Common myeloid progenitor, CD34-positive (primary cell): ENCODE measurements at regions not wholly inside any gene's neighbourhood (a gene's known extent, or its start where the extent isn't known, plus 50 kb on each side); places are given as distances from the start of the nearest gene placed in this dataset.

Experiments used
- CTCF ChIA-PET: fragments of 350-600 bp; sonication (Branson Sonifier 250); formaldehyde crosslinking; loops from one replicate; lab custom pipeline; 2021; ENCODE audit warnings: antibody characterized with exemption; lab: Charles Lee
- POLR2A ChIA-PET: fragments of 350-600 bp; sonication (Branson Sonifier 250); formaldehyde crosslinking; loops from one replicate; lab custom pipeline; 2021; ENCODE audit warnings: antibody characterized with exemption; lab: Charles Lee
- DNase-seq, 3 donors: peaks; one replicate each; pipeline versions ENCODE4 v3.0.0 to v3.0.0-alpha.2; 2013
- H3K27ac ChIP-seq, 2 experiments: 1 replicate in 1 of 2; 2 replicates in 1 of 2; pipeline ENCODE4 v1.7.0; 2013; ENCODE audit warnings: inconsistent platforms in 2 of 2, low read length in 2 of 2, mild to moderate bottlenecking in 2 of 2, low read depth in 1 of 2, moderate library complexity in 1 of 2; ENCODE audit not compliant: severe bottlenecking in 2 of 2, insufficient read depth in 1 of 2, poor library complexity in 1 of 2
- H3K27me3 ChIP-seq, 5 experiments: replicated peaks in 2 of 5; 1 replicate in 3 of 5; 2 replicates in 2 of 5; pipeline versions ENCODE4 v1.6.1 to v1.7.0; 2013; ENCODE audit warnings: low read length in 4 of 5, mild to moderate bottlenecking in 2 of 5, moderate library complexity in 2 of 5, inconsistent platforms in 1 of 5; ENCODE audit not compliant: insufficient read depth in 5 of 5, control insufficient read depth in 4 of 5
- H3K36me3 ChIP-seq, 4 experiments: 1 replicate in 2 of 4; 2 replicates in 2 of 4; pipeline versions ENCODE4 v1.6.1 to v1.7.0; 2013; ENCODE audit warnings: low read length in 3 of 4, control low read depth in 1 of 4, mild to moderate bottlenecking in 1 of 4; ENCODE audit not compliant: control insufficient read depth in 4 of 4, insufficient read depth in 4 of 4
- H3K4me1 ChIP-seq, 4 experiments: 1 replicate in 3 of 4; 2 replicates in 1 of 4; pipeline versions ENCODE4 v1.6.1 to v1.7.1; 2013; ENCODE audit warnings: low read length in 3 of 4, mild to moderate bottlenecking in 3 of 4, control low read depth in 1 of 4, inconsistent platforms in 1 of 4, moderate library complexity in 1 of 4; ENCODE audit not compliant: control insufficient read depth in 4 of 4, insufficient read depth in 4 of 4; ENCODE audit errors: control extremely low read depth in 1 of 4
- H3K4me3 ChIP-seq, 7 experiments: 1 replicate in 4 of 7; 2 replicates in 3 of 7; pipeline versions ENCODE4 v1.5.1 to v1.7.0; 2013; ENCODE audit warnings: mild to moderate bottlenecking in 7 of 7, low read length in 6 of 7, moderate library complexity in 6 of 7, inconsistent platforms in 2 of 7, low read depth in 2 of 7, control low read depth in 1 of 7; ENCODE audit not compliant: insufficient read depth in 4 of 7, control insufficient read depth in 1 of 7; ENCODE audit errors: extremely low read depth in 1 of 7
- H3K9me3 ChIP-seq, 5 experiments: 1 replicate in 4 of 5; 2 replicates in 1 of 5; pipeline versions ENCODE4 v1.6.1 to v1.7.1; 2013; ENCODE audit warnings: low read length in 4 of 5, mild to moderate bottlenecking in 2 of 5, inconsistent platforms in 1 of 5, low read depth in 1 of 5, moderate library complexity in 1 of 5; ENCODE audit not compliant: control insufficient read depth in 4 of 5, insufficient read depth in 2 of 5; ENCODE audit errors: control extremely low read depth in 1 of 5
- WGBS: methylation state at CpG from one replicate; pipeline ENCODE4 v1.1.5; 2013; ENCODE audit not compliant: insufficient coverage; 5-methylcytosine and 5-hydroxymethylcytosine counted together

DNA sequence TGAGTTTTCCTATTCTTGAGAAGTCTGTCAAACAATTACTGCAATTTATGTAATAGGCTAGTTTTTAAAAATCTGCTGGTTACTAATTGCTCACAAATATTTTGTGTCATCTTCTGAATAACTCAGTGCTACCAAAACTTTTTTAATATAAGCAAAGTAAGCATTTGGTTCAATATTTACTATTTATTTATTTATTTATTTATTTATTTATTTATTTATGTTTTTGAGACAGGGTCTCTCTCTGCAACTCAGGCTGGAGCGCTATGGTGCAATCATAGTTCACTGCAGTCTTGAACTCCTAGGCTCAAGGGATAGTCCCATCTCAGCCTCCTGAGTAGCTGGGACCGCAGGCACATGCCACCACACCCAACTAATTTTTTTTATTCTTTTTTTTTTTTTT is 60.4 kb upstream of the CDH20 start:
- Histone ChIP-seq H3K36me3 (no peaks in the 10 kb centered on the region), H3K27ac (no peak overlapping the region), H3K27me3 (no peaks in the 10 kb centered on the region), H3K4me3 (no peak overlapping the region), H3K4me1 (no peaks in the 10 kb centered on the region), H3K9me3 (peaks cover 0 to 3% (median 0%) of the 10 kb centered on the region in 5 experiments)
- CTCF ChIA-PET, result no interaction called here
- DNase-seq, result no peak
- no CpG with 5 or more reads among the region's 2 CpGs for WGBS
- POLR2A ChIA-PET, result no interaction called here

DNA sequence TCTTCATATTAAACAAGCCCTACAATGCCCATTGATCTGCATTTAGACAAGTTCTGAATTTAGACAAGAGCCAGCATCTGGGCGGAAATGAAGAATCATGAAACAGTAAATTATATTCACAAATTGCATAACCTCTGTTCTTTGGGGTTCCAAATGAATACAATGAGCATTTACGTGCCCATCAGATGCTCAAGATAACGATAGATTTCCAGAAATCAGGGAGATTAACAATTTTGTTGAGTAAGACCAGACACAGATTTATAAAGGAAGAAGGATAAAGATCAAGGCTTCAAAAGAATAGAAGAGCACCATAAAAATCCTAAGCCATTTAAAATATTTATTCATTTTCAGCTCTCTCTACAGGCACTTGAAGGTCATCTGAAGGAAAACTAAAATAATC is 59.7 kb upstream of the CDH20 start:
- no peaks in the 10 kb centered on the region for H3K36me3 ChIP-seq
- CTCF ChIA-PET, result no interaction called here
- POLR2A ChIA-PET, result no interaction called here
- H3K4me3 ChIP-seq, result no peak overlapping the region
- peaks cover 0 to 3% (median 0%) of the 10 kb centered on the region in 5 experiments for H3K9me3 ChIP-seq
- 100% methylated on average over 3 of the region's 3 CpGs for WGBS
- DNase-seq, result no peak
- no peaks in the 10 kb centered on the region for H3K27me3 ChIP-seq
- no peaks in the 10 kb centered on the region for H3K4me1 ChIP-seq
- H3K27ac ChIP-seq, result no peak overlapping the region

DNA sequence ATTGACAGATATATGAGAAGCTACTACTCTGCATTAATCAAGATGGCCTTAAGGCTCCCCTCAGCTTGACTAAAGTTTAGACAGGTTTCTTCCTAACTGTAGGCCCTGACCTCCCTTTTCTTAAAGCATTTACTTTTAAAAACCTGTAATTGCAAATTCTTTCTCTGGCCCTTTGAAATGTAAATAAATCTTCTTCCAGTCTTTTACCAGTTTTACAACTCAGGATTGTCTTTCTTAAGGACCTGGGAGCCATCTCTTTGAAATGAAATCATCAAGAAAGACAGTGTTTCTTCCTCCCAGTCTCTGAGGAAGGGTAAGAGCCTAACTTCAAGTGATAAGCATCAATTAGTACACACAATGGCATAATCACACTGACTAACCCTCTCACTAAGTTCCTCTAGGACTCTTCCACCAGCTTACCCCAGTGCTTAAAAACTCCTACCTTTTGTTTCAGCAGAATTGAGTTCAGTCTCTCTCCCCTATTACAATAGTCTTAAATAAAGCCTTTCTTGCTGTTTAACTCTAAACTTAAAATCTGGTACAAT is 58.7 kb upstream of the CDH20 start:
- Histone ChIP-seq H3K9me3 (peaks cover 0 to 3% (median 0%) of the 10 kb centered on the region in 5 experiments), H3K27ac (no peak overlapping the region), H3K27me3 (no peaks in the 10 kb centered on the region), H3K36me3 (no peaks in the 10 kb centered on the region), H3K4me1 (no peaks in the 10 kb centered on the region), H3K4me3 (no peak overlapping the region)
- no peak for DNase-seq
- POLR2A ChIA-PET, result no interaction called here
- CTCF ChIA-PET, result no interaction called here

DNA sequence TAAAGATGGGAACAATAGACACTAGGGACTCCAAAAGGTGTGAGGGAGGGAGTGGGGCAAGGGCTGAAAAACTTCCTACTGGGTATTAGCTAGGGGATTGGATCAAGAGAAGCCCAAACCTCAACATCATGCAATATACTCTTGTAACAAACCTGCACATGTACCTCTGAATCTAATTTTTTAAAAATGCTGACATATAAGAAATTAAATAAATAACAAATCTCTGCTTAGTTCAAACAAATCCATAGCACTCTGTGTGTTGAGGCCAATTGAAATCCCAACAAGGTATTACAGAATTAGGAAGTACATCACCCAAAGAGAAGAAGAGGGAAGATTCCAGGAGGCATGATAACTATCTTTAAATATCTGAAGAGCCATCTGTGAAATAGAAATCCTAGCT is 55.4 kb upstream of the CDH20 start:
- Histone ChIP-seq H3K27ac (no peak overlapping the region), H3K4me3 (no peak overlapping the region), H3K27me3 (no peaks in the 10 kb centered on the region), H3K9me3 (peaks cover 0 to 13% (median 3%) of the 10 kb centered on the region in 5 experiments), H3K4me1 (no peaks in the 10 kb centered on the region), H3K36me3 (no peaks in the 10 kb centered on the region)
- POLR2A ChIA-PET, result no interaction called here
- no peak for DNase-seq
- CTCF ChIA-PET, result no interaction called here

DNA sequence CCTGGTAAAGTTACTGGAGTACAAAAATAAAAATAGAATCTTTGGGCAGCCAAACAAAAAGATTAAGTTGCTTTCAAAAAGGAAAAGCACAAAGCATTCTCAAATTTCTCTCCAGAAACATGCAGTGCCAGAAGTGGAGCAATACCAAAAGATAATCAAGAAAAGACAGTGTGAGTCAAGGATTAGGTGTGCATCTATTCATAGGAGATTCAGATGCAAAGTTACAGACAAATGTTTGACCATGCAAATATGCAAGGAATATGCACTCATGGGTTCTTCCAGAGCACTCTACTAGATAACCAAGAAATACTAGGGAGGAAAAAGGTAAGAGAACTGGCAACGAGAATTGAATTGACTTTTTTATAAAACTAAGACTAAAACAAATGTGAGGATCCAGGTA is 51.8 kb upstream of the CDH20 start:
- no peak for DNase-seq
- Histone ChIP-seq H3K4me3 (no peak overlapping the region), H3K4me1 (no peaks in the 10 kb centered on the region), H3K9me3 (peaks cover 0 to 13% (median 3%) of the 10 kb centered on the region in 5 experiments), H3K27ac (no peak overlapping the region), H3K36me3 (no peaks in the 10 kb centered on the region), H3K27me3 (no peaks in the 10 kb centered on the region)
- WGBS, result no CpG with 5 or more reads among the region's 1 CpG
- ChIA-PET POLR2A (no interaction called here), CTCF (no interaction called here)

DNA sequence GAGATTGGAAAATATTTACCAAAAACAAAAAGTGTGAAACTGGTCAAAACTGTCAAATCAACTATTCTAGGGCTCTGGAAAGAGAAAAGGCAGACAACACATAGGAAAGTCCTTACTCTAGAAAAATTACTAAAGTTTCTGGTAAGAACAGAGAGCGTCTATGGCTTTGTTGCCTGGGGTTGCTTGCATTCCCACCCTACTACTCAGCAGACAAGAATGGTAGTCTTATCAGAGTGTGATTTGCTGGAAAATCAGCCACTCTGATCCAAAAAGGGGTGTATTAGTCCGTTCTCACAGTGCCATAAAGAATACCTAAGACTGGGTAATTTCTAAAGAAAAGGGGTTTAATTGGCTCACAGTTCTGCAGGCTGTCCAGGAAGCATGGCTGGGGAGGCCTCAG is 50.3 kb upstream of the CDH20 start:
- POLR2A ChIA-PET, result no interaction called here
- Histone ChIP-seq H3K27me3 (no peaks in the 10 kb centered on the region), H3K4me3 (no peak overlapping the region), H3K4me1 (no peaks in the 10 kb centered on the region), H3K27ac (no peak overlapping the region), H3K36me3 (no peaks in the 10 kb centered on the region), H3K9me3 (peaks cover 0 to 13% (median 3%) of the 10 kb centered on the region in 5 experiments)
- CTCF ChIA-PET, result no interaction called here
- 77% methylated on average over 1 of the region's 2 CpGs for WGBS
- no peak for DNase-seq
